OCI-LY7 (cell line): ENCODE measurements at regions not wholly inside any gene's neighbourhood (a gene's known extent, or its start where the extent isn't known, plus 50 kb on each side); places are given as distances from the start of the nearest gene placed in this dataset.

Source experiments
- BruUV-seq: library from RNA; stranded (reverse); fragments of 400-500 nt; replicated peaks from 2 replicates; lab custom pipeline; 2021; lab: Mats Ljungman, UMichigan
- CTCF ChIA-PET: fragments of 300-600 bp; sonication (Branson Sonifier 250); formaldehyde crosslinking; loops from one replicate; lab custom pipeline; 2022; ENCODE audit warnings: antibody characterized with exemption; ENCODE audit not compliant: unreplicated experiment; lab: Charles Lee
- POLR2A ChIA-PET: fragments of 300-600 bp; sonication (Branson Sonifier 250); formaldehyde crosslinking; loops from one replicate; lab custom pipeline; 2022; ENCODE audit warnings: antibody characterized with exemption; lab: Charles Lee
- DNase-seq: peaks from one replicate; pipeline ENCODE4 v3.0.0-alpha.2; 2015; ENCODE audit warnings: low spot score
- H2AFZ ChIP-seq: fragments of 200-600 bp; sonication (generic), shearing (Covaris generic); 2 replicates; pipeline ENCODE4 v1.6.1; 2014; ENCODE audit warnings: mild to moderate bottlenecking, antibody characterized with exemption, low read length, moderate library complexity
- H3K27ac ChIP-seq: fragments of 200-600 bp; sonication (generic); 2 replicates; pipeline ENCODE4 v1.5.1; 2014; ENCODE audit warnings: mixed run types, low read depth, mild to moderate bottlenecking, moderate library complexity, low read length, inconsistent platforms; ENCODE audit not compliant: poor library complexity, severe bottlenecking
- H3K36me3 ChIP-seq: fragments of 200-600 bp; sonication (generic); 2 replicates; pipeline ENCODE4 v1.6.1; 2014; ENCODE audit warnings: mild to moderate bottlenecking, antibody characterized with exemption, low read length, moderate library complexity, mixed read lengths; ENCODE audit not compliant: insufficient read depth
- H3K4me1 ChIP-seq: fragments of 200-600 bp; sonication (generic); 2 replicates; pipeline ENCODE4 v1.5.1; 2014; ENCODE audit warnings: mild to moderate bottlenecking, low read length; ENCODE audit not compliant: insufficient read depth, poor library complexity, severe bottlenecking
- H3K4me2 ChIP-seq: fragments of 200-600 bp; sonication (generic); 2 replicates; pipeline ENCODE4 v1.6.1; 2014; ENCODE audit warnings: mild to moderate bottlenecking, low read length
- H3K4me3 ChIP-seq: fragments of 200-600 bp; sonication (generic); 2 replicates; pipeline ENCODE4 v1.5.1; 2014; ENCODE audit warnings: mild to moderate bottlenecking, low read depth, low read length; ENCODE audit not compliant: poor library complexity, severe bottlenecking
- H3K79me2 ChIP-seq: fragments of 200-600 bp; sonication (generic); 2 replicates; pipeline ENCODE4 v1.6.1; 2016; ENCODE audit warnings: low read depth, mild to moderate bottlenecking, low read length, moderate library complexity, mixed read lengths; ENCODE audit not compliant: insufficient read depth
- H3K9me2 ChIP-seq: fragments of 200-600 bp; sonication (generic); 2 replicates; pipeline ENCODE4 v1.6.1; 2016; ENCODE audit warnings: mild to moderate bottlenecking, low read length, mixed read lengths; ENCODE audit not compliant: insufficient read depth
- H3K9me3 ChIP-seq: fragments of 200-600 bp; sonication (generic); 2 replicates; pipeline ENCODE4 v1.6.1; 2014; ENCODE audit warnings: mild to moderate bottlenecking, mixed run types, low read length, mixed read lengths
- H4K20me1 ChIP-seq: fragments of 200-600 bp; sonication (generic); 2 replicates; pipeline ENCODE4 v1.6.1; 2014; ENCODE audit warnings: mild to moderate bottlenecking, antibody characterized with exemption, low read length, moderate library complexity, mixed read lengths; ENCODE audit not compliant: insufficient read depth
- CTCF ChIP-seq: fragments of 200-600 bp; sonication (generic); conservative IDR thresholded peaks from 2 replicates; pipeline ENCODE4 v1.5.1; 2014; ENCODE audit warnings: mild to moderate bottlenecking, antibody characterized with exemption, low read length, moderate library complexity, mixed read lengths
- EZH2phosphoT487 ChIP-seq: fragments of 200-600 bp; sonication (generic); IDR thresholded peaks from 2 replicates; pipeline ENCODE4 v1.6.1; 2018; ENCODE audit warnings: low read depth, borderline replicate concordance, mild to moderate bottlenecking, mixed run types, antibody characterized with exemption, low read length, moderate library complexity, mixed read lengths
- intact Hi-C: fragments of 100-400 bp; cut with micrococcal nuclease; formaldehyde crosslinking; loops from one replicate; pipeline ENCODE4 v1.10.0; 2022; ENCODE audit not compliant: unreplicated experiment

GRCh38 chr4:161206528-161207080 is 957.2 kb downstream of the FSTL5 start:
- ChIA-PET CTCF (no interaction called here), POLR2A (interaction anchor here (0.6 kb wide), 1 partner anchor 145 kb away, joined by 3 read pairs; no protein-coding TSS in a partner anchor)
- Histone ChIP-seq H3K9me3 (no peaks in the 10 kb centered on the region), H3K4me2 (no peak overlapping the region), H3K4me3 (no peak overlapping the region), H4K20me1 (no peaks in the 10 kb centered on the region), H2AFZ (no peak overlapping the region), H3K27ac (no peak overlapping the region), H3K4me1 (no peaks in the 10 kb centered on the region), H3K9me2 (no peaks in the 10 kb centered on the region), H3K79me2 (no peaks in the 10 kb centered on the region), H3K36me3 (no peaks in the 10 kb centered on the region)
- TF ChIP-seq CTCF (no peak), EZH2phosphoT487 (no peak)
- BruUV-seq, result no TSS peak
- no peak for DNase-seq
- intact Hi-C loops, result no loop called here

GRCh38 chr4:161203865-161204264 is 959.9 kb downstream of the FSTL5 start:
- no TSS peak for BruUV-seq
- TF ChIP-seq EZH2phosphoT487, result no peak
- no peak for TF ChIP-seq CTCF
- ChIA-PET CTCF (no interaction called here), POLR2A (no interaction called here)
- Histone ChIP-seq H3K4me2 (no peak overlapping the region), H3K4me3 (no peak overlapping the region), H3K27ac (no peak overlapping the region), H4K20me1 (no peaks in the 10 kb centered on the region), H3K4me1 (no peaks in the 10 kb centered on the region), H3K36me3 (no peaks in the 10 kb centered on the region), H3K79me2 (no peaks in the 10 kb centered on the region), H3K9me3 (no peaks in the 10 kb centered on the region), H3K9me2 (no peaks in the 10 kb centered on the region), H2AFZ (no peak overlapping the region)
- intact Hi-C loops, result no loop called here
- no peak for DNase-seq

- ChIA-PET CTCF (no interaction called here), POLR2A (no interaction called here)
- H3K9me2 ChIP-seq, result no peaks in the 10 kb centered on the region
- no peak overlapping the region for H3K4me2 ChIP-seq
- H4K20me1 ChIP-seq, result no peaks in the 10 kb centered on the region
- H3K4me3 ChIP-seq, result no peak overlapping the region
- BruUV-seq, result no TSS peak
- intact Hi-C loops, result no loop called here
- no peak for TF ChIP-seq CTCF
- TF ChIP-seq EZH2phosphoT487, result no peak
- no peaks in the 10 kb centered on the region for H3K9me3 ChIP-seq
- no peak overlapping the region for H2AFZ ChIP-seq
- H3K4me1 ChIP-seq, result no peaks in the 10 kb centered on the region
- DNase-seq, result no peak
- H3K36me3 ChIP-seq, result no peaks in the 10 kb centered on the region
- H3K79me2 ChIP-seq, result no peaks in the 10 kb centered on the region
- no peak overlapping the region for H3K27ac ChIP-seq
These were observed 965.9 kb downstream of the FSTL5 start for GRCh38 chr4:161197912-161198311.
